Fibroblast of lung (primary cell): ENCODE measurements at regions not wholly inside any gene's neighbourhood (a gene's known extent, or its start where the extent isn't known, plus 50 kb on each side); places are given as distances from the start of the nearest gene placed in this dataset.

Experiments used
- EZH2 ChIP-seq: IDR thresholded peaks from 2 replicates; pipeline ENCODE4 v1.5.1; 2012; ENCODE audit warnings: low read length, control low read depth, mild to moderate bottlenecking; ENCODE audit errors: missing control alignments
- TF ChIP-seq, protein P1 (sequence below), 2 donors: IDR thresholded peaks in 1 of 2; conservative IDR thresholded peaks in 1 of 2; 1 replicate in 1 of 2; 2 replicates in 1 of 2; pipeline ENCODE4 v1.5.1; 2011 to 2012; ENCODE audit warnings: low read length in 2 of 2, control low read depth in 1 of 2, inconsistent platforms in 1 of 2, low read depth in 1 of 2, mild to moderate bottlenecking in 1 of 2

DNA sequence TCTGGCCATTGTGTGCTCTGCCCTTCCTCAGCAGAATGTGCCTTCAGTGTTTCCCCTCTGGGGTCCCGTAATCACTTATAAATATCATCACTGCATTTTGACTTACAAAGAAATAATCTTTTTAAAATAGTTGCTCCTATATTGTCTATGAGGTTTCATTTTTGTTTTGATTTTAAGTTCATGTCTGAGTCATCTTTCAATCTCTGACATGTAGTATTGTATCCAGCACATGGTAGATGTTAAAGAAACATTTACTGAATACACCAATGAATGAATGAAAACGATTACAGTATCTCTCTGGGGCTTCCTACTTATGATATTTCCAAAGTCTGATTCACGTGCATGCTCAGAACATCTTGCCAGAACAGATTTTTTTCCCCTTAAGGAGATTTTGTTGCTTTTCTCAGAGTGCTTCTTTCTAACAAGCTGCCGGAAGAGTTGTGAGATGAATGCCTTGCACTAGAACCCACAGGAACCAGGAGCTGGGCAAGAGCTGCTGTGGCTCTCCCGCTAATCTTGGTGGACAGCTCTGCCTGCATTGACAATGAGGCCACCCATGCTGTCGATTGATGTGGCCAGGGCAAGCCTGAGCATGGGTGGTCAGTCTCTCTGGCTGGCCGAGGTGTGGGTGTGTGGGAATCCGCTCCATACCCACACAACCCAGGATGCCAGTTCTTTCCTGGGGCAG, 199.4 kb downstream of the CYRIA start:
- TF ChIP-seq, protein P1, sequence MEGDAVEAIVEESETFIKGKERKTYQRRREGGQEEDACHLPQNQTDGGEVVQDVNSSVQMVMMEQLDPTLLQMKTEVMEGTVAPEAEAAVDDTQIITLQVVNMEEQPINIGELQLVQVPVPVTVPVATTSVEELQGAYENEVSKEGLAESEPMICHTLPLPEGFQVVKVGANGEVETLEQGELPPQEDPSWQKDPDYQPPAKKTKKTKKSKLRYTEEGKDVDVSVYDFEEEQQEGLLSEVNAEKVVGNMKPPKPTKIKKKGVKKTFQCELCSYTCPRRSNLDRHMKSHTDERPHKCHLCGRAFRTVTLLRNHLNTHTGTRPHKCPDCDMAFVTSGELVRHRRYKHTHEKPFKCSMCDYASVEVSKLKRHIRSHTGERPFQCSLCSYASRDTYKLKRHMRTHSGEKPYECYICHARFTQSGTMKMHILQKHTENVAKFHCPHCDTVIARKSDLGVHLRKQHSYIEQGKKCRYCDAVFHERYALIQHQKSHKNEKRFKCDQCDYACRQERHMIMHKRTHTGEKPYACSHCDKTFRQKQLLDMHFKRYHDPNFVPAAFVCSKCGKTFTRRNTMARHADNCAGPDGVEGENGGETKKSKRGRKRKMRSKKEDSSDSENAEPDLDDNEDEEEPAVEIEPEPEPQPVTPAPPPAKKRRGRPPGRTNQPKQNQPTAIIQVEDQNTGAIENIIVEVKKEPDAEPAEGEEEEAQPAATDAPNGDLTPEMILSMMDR (conservative IDR thresholded peaks at IDR 0.05 in 1 of 2, IDR thresholded peaks at IDR 0.05 in 1 of 2; ENCODE audit: low read depth in 1 of 2, low read length in 2 of 2), result no peak
- TF ChIP-seq EZH2, result no peak
